ENCODE measurements at regions not wholly inside any gene's neighbourhood (a gene's known extent, or its start where the extent isn't known, plus 50 kb on each side); places are given as distances from the start of the nearest gene placed in this dataset.

DNA sequence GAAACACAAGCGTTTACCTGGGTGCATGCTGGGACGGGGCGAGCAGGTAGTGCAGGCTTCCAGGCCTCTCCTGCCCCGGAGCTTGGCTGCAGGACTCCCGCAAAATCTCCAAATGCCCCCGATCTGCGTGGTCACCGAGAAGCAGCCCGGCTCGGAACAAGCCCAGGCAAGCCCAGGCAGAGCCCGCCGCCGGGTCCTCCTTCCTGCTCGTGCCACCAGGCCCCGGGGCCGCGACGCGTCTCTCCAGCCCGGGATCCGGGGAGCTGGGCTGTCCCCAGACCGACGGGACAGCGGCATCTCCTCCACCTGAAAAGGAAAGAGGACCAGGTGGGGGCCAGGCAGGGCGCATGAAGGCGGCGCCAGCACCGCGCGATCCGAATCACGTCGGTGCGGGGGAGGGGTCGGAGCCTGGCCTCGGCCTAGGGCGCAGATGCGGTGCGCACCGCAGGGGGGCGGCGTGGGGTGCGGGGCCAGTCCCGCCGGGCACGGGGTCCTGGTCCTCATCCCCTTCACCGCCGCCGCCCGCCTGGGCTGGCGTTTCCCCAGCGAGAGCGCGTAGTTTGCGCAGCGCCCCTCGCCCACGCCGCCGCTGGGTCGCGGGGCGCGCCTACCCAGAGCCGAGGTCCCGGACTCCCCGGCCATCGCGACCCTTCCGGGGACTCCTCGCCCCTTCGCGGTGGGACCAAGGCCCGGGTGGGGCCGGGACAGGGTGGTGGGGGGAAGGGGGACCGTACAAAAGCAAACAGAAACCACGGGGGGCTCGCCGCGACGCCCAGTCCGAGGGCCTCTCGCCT, 52.4 kb upstream of the H6PD start:
- Histone ChIP-seq H3K4me3 (peak overlapping the region; percentile 99), H2AFZ (peak overlapping the region; percentile 79), H4K20me1 (ENCODE audit: insufficient read depth) (peaks cover 4% of the 10 kb centered on the region), H3K4me1 (ENCODE audit: insufficient read depth) (peaks cover 15% of the 10 kb centered on the region; the same call in 1 of the 2 replicates), H3K27me3 (replicated peaks; ENCODE audit: insufficient read depth) (no peaks in the 10 kb centered on the region), H3K9me2 (ENCODE audit: insufficient read depth) (no peaks in the 10 kb centered on the region), H3K9me3 (ENCODE audit: low read depth) (no peaks in the 10 kb centered on the region), H3F3A (ENCODE audit: insufficient read depth) (no peaks in the 10 kb centered on the region), H3K79me2 (ENCODE audit: insufficient read depth) (peaks cover 65% of the 10 kb centered on the region), H3K9ac (peak overlapping the region; percentile 93), H3K27ac (peak overlapping the region; percentile 78), H3K4me2 (ENCODE audit: unreplicated experiment) (peak overlapping the region; percentile 99), H3K36me3 (ENCODE audit: low read depth) (no peaks in the 10 kb centered on the region)
- WGBS, 2 experiments (ENCODE audit: low coverage in 1 of 2, low lambda C conversion rate in 2 of 2, missing lambda C conversion rate in 2 of 2), result 1 to 2% methylated on average over 57 to 75 of the region's 83 CpGs
- peak; percentile 72 for DNase-seq
- TF ChIP-seq EZH2 (IDR thresholded peaks at IDR 0.05; ENCODE audit: insufficient read depth, poor library complexity, severe bottlenecking) (no peak), EZH2phosphoT487 (IDR thresholded peaks at IDR 0.05; ENCODE audit: insufficient read depth, low read depth) (no peak)
- in situ Hi-C loops (cut with MboI), result no loop called here

DNA sequence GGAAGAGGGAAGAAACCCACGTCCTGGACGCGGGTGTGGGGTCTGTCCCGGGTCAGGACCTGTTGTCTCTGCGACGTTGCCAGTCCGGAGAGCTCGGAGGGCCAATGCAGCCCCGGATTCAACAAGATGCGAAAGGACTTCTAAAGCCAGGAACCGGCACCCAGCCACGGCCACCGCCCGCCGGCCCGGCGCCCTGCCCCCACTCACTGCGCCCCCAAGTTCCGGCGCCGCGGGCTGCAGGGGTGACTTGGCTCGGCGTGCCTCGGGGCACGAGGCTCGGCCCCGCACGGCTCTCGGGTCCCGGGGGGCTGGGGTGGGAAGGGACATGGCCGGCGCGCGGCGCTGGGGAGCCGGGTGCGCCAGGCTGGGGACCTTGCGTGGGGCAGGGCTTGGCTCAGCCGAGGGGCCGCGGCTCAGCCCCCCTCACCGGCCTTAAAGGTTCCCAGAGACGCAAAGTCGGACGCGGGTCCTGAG, 51.8 kb upstream of the H6PD start:
- H3K9ac ChIP-seq, result peak overlapping the region; percentile 93
- H3K27ac ChIP-seq, result peak overlapping the region; percentile 78
- peak; percentile 46 for DNase-seq
- TF ChIP-seq EZH2 (IDR thresholded peaks at IDR 0.05; ENCODE audit: insufficient read depth, poor library complexity, severe bottlenecking), result no peak
- no peak for TF ChIP-seq EZH2phosphoT487 (IDR thresholded peaks at IDR 0.05; ENCODE audit: insufficient read depth, low read depth)
- peak overlapping the region; percentile 79 for H2AFZ ChIP-seq
- no peaks in the 10 kb centered on the region for H3F3A ChIP-seq (ENCODE audit: insufficient read depth)
- H4K20me1 ChIP-seq (ENCODE audit: insufficient read depth), result peaks cover 4% of the 10 kb centered on the region
- WGBS, 2 experiments (ENCODE audit: low coverage in 1 of 2, low lambda C conversion rate in 2 of 2, missing lambda C conversion rate in 2 of 2), result 1% methylated on average over 25 to 47 of the region's 47 CpGs
- in situ Hi-C loops (cut with MboI), result no loop called here
- no peaks in the 10 kb centered on the region for H3K9me3 ChIP-seq (ENCODE audit: low read depth)
- H3K4me1 ChIP-seq (ENCODE audit: insufficient read depth), result peaks cover 15% of the 10 kb centered on the region; the same call in 1 of the 2 replicates
- H3K4me3 ChIP-seq, result peak overlapping the region; percentile 99
- peak overlapping the region; percentile 99 for H3K4me2 ChIP-seq (ENCODE audit: unreplicated experiment)
- no peaks in the 10 kb centered on the region for H3K27me3 ChIP-seq (replicated peaks; ENCODE audit: insufficient read depth)
- H3K79me2 ChIP-seq (ENCODE audit: insufficient read depth), result peaks cover 58% of the 10 kb centered on the region
- no peaks in the 10 kb centered on the region for H3K36me3 ChIP-seq (ENCODE audit: low read depth)
- H3K9me2 ChIP-seq (ENCODE audit: insufficient read depth), result no peaks in the 10 kb centered on the region

DNA sequence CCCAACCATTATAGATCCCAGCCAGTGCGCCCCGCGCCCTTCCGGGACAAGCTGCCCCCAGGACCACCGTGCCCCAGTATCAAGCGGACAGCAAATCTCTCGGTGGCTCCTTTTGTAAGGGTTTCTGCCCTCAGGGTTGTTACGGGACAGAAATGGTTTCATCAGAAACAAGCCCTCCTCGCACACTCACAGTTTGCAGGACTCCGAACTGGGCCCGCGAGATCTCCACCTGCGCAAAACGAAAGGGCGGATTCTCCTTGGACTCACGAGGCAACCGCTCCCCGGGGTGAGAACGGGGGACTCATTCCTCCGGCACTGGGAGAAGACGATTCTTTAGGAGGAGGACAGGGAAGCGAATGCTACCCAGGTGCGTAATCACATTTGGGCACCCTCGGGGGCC, 51.1 kb upstream of the H6PD start:
- in situ Hi-C loops (cut with MboI), result no loop called here
- Histone ChIP-seq H2AFZ (peak overlapping the region; percentile 79), H3K4me2 (ENCODE audit: unreplicated experiment) (peak overlapping the region; percentile 99), H4K20me1 (ENCODE audit: insufficient read depth) (peaks cover 4% of the 10 kb centered on the region), H3K27ac (no peak overlapping the region), H3K36me3 (ENCODE audit: low read depth) (no peaks in the 10 kb centered on the region), H3F3A (ENCODE audit: insufficient read depth) (no peaks in the 10 kb centered on the region), H3K27me3 (replicated peaks; ENCODE audit: insufficient read depth) (no peaks in the 10 kb centered on the region), H3K4me3 (peak overlapping the region; percentile 99), H3K4me1 (ENCODE audit: insufficient read depth) (peaks cover 15% of the 10 kb centered on the region; the same call in 1 of the 2 replicates), H3K79me2 (ENCODE audit: insufficient read depth) (peaks cover 52% of the 10 kb centered on the region), H3K9me3 (ENCODE audit: low read depth) (no peaks in the 10 kb centered on the region), H3K9ac (peak overlapping the region; percentile 93), H3K9me2 (ENCODE audit: insufficient read depth) (no peaks in the 10 kb centered on the region)
- TF ChIP-seq EZH2phosphoT487 (IDR thresholded peaks at IDR 0.05; ENCODE audit: insufficient read depth, low read depth), result no peak
- TF ChIP-seq EZH2 (IDR thresholded peaks at IDR 0.05; ENCODE audit: insufficient read depth, poor library complexity, severe bottlenecking), result no peak
- peak; percentile 30 for DNase-seq
- 20 to 25% methylated on average over 22 to 24 of the region's 24 CpGs for WGBS, 2 experiments (ENCODE audit: low coverage in 1 of 2, low lambda C conversion rate in 2 of 2, missing lambda C conversion rate in 2 of 2)

DNA sequence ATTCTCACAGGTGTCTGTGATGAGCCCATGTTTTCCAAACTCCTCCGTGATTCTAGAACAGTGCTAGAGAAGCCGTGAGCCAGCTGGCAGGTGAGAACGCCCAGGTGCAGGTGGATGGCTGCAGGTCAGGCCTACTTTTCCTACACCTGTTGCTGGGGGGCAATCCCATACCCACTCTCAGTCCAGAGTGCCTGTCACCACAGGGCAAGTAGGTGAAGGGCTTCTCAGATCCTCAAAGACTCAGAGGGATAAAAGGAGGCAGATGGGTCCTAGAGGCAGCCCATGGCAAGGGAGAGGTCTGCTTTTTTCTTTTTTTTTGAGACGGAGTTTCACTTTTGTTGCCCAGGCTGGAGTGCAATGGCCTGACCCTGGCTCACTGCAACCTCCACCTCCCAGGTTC, 50.7 kb upstream of the H6PD start:
- Histone ChIP-seq H3K36me3 (ENCODE audit: low read depth) (no peaks in the 10 kb centered on the region), H3K4me1 (ENCODE audit: insufficient read depth) (peaks cover 15% of the 10 kb centered on the region; the same call in 1 of the 2 replicates), H3K4me2 (ENCODE audit: unreplicated experiment) (peak overlapping the region; percentile 99), H3K9ac (peak overlapping the region; percentile 93; the same call in 1 of the 2 replicates), H4K20me1 (ENCODE audit: insufficient read depth) (peaks cover 4% of the 10 kb centered on the region; the same call in 1 of the 2 replicates), H3K79me2 (ENCODE audit: insufficient read depth) (peaks cover 47% of the 10 kb centered on the region), H3K4me3 (peak overlapping the region; percentile 99), H3K9me3 (ENCODE audit: low read depth) (no peaks in the 10 kb centered on the region), H3F3A (ENCODE audit: insufficient read depth) (no peaks in the 10 kb centered on the region), H3K9me2 (ENCODE audit: insufficient read depth) (no peaks in the 10 kb centered on the region), H2AFZ (no peak overlapping the region), H3K27me3 (replicated peaks; ENCODE audit: insufficient read depth) (no peaks in the 10 kb centered on the region), H3K27ac (no peak overlapping the region)
- TF ChIP-seq EZH2phosphoT487 (IDR thresholded peaks at IDR 0.05; ENCODE audit: insufficient read depth, low read depth) (no peak), EZH2 (IDR thresholded peaks at IDR 0.05; ENCODE audit: insufficient read depth, poor library complexity, severe bottlenecking) (no peak)
- in situ Hi-C loops (cut with MboI), result no loop called here
- DNase-seq, result peak; percentile 43
- WGBS, 2 experiments (ENCODE audit: low coverage in 1 of 2, low lambda C conversion rate in 2 of 2, missing lambda C conversion rate in 2 of 2), result 57 to 62% methylated on average over 3 to 4 of the region's 4 CpGs

All from GM23248 (cell line).